HEK293 (cell line): ENCODE measurements at regions not wholly inside any gene's neighbourhood (a gene's known extent, or its start where the extent isn't known, plus 50 kb on each side); places are given as distances from the start of the nearest gene placed in this dataset.

Source experiments
- CTCF ChIA-PET: fragments of 350-600 bp; formaldehyde crosslinking; extraction: SDS; loops from one replicate; lab custom pipeline; 2021; ENCODE audit warnings: antibody characterized with exemption; lab: Yijun Ruan, JAX
- POLR2A ChIA-PET: fragments of 300-600 bp; formaldehyde crosslinking; extraction: SDS; loops from one replicate; lab custom pipeline; 2020; ENCODE audit warnings: antibody characterized with exemption, inconsistent platforms; lab: Yijun Ruan, JAX
- H3K27ac ChIP-seq: fragments of 200-500 bp; sonication (Bioruptor generic); 2 replicates; pipeline ENCODE4 v1.5.1; 2014; ENCODE audit warnings: low read depth, low read length, control low read depth, inconsistent platforms; ENCODE audit errors: extremely low read depth
- H3K36me3 ChIP-seq, 2 experiments: fragments of 200-500 bp in 1 of 2; sonication (Bioruptor generic) in 1 of 2; 1 replicate in 1 of 2; 2 replicates in 1 of 2; pipeline ENCODE4 v1.5.1; 2014 to 2017; ENCODE audit warnings: inconsistent platforms in 2 of 2, low read length in 2 of 2; ENCODE audit not compliant: control insufficient read depth in 2 of 2, insufficient read depth in 1 of 2
- H3K4me1 ChIP-seq: fragments of 200-500 bp; sonication (Bioruptor generic); 2 replicates; pipeline ENCODE4 v1.5.1; 2014; ENCODE audit warnings: mild to moderate bottlenecking, low read length, inconsistent platforms; ENCODE audit not compliant: control insufficient read depth, insufficient read depth
- H3K4me3 ChIP-seq: 2 replicates; pipeline ENCODE4 v1.5.1; 2011; ENCODE audit warnings: low read depth, mild to moderate bottlenecking, control low read depth, low read length, moderate library complexity
- H3K9me3 ChIP-seq: fragments of 200-500 bp; sonication (Bioruptor generic); 2 replicates; pipeline ENCODE4 v1.5.1; 2014; ENCODE audit warnings: low read depth, low read length, inconsistent platforms; ENCODE audit not compliant: control insufficient read depth, insufficient read depth
- FEZF1 ChIP-seq: fragments of 450-650 bp; formaldehyde crosslinking; IDR thresholded peaks from 2 replicates; pipeline ENCODE4 v1.5.1; 2016; ENCODE audit warnings: missing biosample characterization, missing genetic modification characterization
- GLIS2 ChIP-seq: fragments of 450-650 bp; formaldehyde crosslinking; IDR thresholded peaks from 2 replicates; pipeline ENCODE4 v1.5.1; 2016; ENCODE audit warnings: missing biosample characterization, missing genetic modification characterization
- PRDM10 ChIP-seq: fragments of 450-650 bp; formaldehyde crosslinking; IDR thresholded peaks from 2 replicates; pipeline ENCODE4 v1.5.1; 2016; ENCODE audit warnings: missing biosample characterization, missing genetic modification characterization
- PRDM6 ChIP-seq: fragments of 450-650 bp; formaldehyde crosslinking; IDR thresholded peaks from 2 replicates; pipeline ENCODE4 v1.5.1; 2017; ENCODE audit warnings: missing biosample characterization, missing genetic modification characterization
- ZNF114 ChIP-seq: fragments of 450-650 bp; formaldehyde crosslinking; IDR thresholded peaks from 2 replicates; pipeline ENCODE4 v1.5.0; 2017; ENCODE audit warnings: missing biosample characterization, missing genetic modification characterization
- ZNF133 ChIP-seq: fragments of 450-650 bp; formaldehyde crosslinking; IDR thresholded peaks from 2 replicates; pipeline ENCODE4 v1.5.1; 2016; ENCODE audit warnings: missing biosample characterization, missing genetic modification characterization
- ZNF266 ChIP-seq: fragments of 450-650 bp; formaldehyde crosslinking; IDR thresholded peaks from 2 replicates; pipeline ENCODE4 v1.5.1; 2016; ENCODE audit warnings: missing biosample characterization, missing genetic modification characterization, low read depth
- ZNF274 ChIP-seq, 2 experiments: fragments of 200-500 bp in 1 of 2; fragments of 450-650 bp in 1 of 2; sonication (Bioruptor generic) in 1 of 2; formaldehyde crosslinking in 1 of 2; IDR thresholded peaks; 2 replicates each; pipeline versions ENCODE4 v1.5.1 to v1.6.1; 2014 to 2016; ENCODE audit warnings: borderline replicate concordance in 1 of 2, inconsistent platforms in 1 of 2, low read length in 1 of 2, missing biosample characterization in 1 of 2, missing genetic modification characterization in 1 of 2
- ZNF280C ChIP-seq: fragments of 450-650 bp; formaldehyde crosslinking; IDR thresholded peaks from 2 replicates; pipeline ENCODE4 v1.5.1; 2016; ENCODE audit warnings: missing biosample characterization, missing genetic modification characterization
- ZNF341 ChIP-seq: fragments of 450-650 bp; formaldehyde crosslinking; IDR thresholded peaks from 2 replicates; pipeline ENCODE4; 2016; ENCODE audit warnings: low read depth, missing biosample characterization, missing genetic modification characterization
- ZNF645 ChIP-seq: fragments of 450-650 bp; formaldehyde crosslinking; IDR thresholded peaks from 2 replicates; pipeline ENCODE4; 2016; ENCODE audit warnings: missing biosample characterization, missing genetic modification characterization
- ZNF791 ChIP-seq: fragments of 450-650 bp; formaldehyde crosslinking; IDR thresholded peaks from 2 replicates; pipeline ENCODE4 v1.5.1; 2016; ENCODE audit warnings: missing biosample characterization, missing genetic modification characterization
- TF ChIP-seq, protein P1 (sequence below): fragments of 450-650 bp; IDR thresholded peaks from 2 replicates; pipeline ENCODE4 v1.5.1; 2018; ENCODE audit warnings: missing biosample characterization, mild to moderate bottlenecking, missing genetic modification characterization

- no peaks in the 10 kb centered on the region for H3K36me3 ChIP-seq
- ChIA-PET POLR2A (no interaction called here), CTCF (no interaction called here)
- TF ChIP-seq ZNF114: no peak
- no peak for TF ChIP-seq GLIS2 (tag by site-specific recombination)
- no peak for TF ChIP-seq ZNF645 (tag by site-specific recombination)
- TF ChIP-seq ZNF274 (IDR thresholded peaks at IDR 0.05; ENCODE audit: low read length): no peak
- no peak for TF ChIP-seq ZNF274 (tag by site-specific recombination; IDR thresholded peaks at IDR 0.05; ENCODE audit: borderline replicate concordance)
- no peak for TF ChIP-seq ZNF791
- TF ChIP-seq ZNF341 (tag by site-specific recombination): no peak
- H3K9me3 ChIP-seq: no peaks in the 10 kb centered on the region
- H3K27ac ChIP-seq: no peak overlapping the region
- H3K4me3 ChIP-seq: no peak overlapping the region
- H3K4me1 ChIP-seq: no peaks in the 10 kb centered on the region
Measured at GRCh38 chr16:63038397-63039106, 1002.3 kb upstream of the CDH8 start.

GRCh38 chr16:63037761-63038396 is 1001.6 kb upstream of the CDH8 start:
- Histone ChIP-seq H3K4me1 (no peaks in the 10 kb centered on the region), H3K36me3 (no peaks in the 10 kb centered on the region), H3K9me3 (no peaks in the 10 kb centered on the region), H3K4me3 (no peak overlapping the region), H3K27ac (no peak overlapping the region)
- ChIA-PET CTCF (no interaction called here), POLR2A (no interaction called here)
- TF ChIP-seq, protein P1, sequence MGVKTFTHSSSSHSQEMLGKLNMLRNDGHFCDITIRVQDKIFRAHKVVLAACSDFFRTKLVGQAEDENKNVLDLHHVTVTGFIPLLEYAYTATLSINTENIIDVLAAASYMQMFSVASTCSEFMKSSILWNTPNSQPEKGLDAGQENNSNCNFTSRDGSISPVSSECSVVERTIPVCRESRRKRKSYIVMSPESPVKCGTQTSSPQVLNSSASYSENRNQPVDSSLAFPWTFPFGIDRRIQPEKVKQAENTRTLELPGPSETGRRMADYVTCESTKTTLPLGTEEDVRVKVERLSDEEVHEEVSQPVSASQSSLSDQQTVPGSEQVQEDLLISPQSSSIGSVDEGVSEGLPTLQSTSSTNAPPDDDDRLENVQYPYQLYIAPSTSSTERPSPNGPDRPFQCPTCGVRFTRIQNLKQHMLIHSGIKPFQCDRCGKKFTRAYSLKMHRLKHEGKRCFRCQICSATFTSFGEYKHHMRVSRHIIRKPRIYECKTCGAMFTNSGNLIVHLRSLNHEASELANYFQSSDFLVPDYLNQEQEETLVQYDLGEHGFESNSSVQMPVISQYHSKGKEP (tag by site-specific recombination): no peak
- TF ChIP-seq ZNF133 (tag by site-specific recombination) (no peak), FEZF1 (tag by site-specific recombination) (no peak), PRDM6 (tag by site-specific recombination) (no peak), ZNF266 (tag by site-specific recombination) (no peak), ZNF280C (tag by site-specific recombination) (no peak), PRDM10 (no peak)
